ENCODE measurements at regions not wholly inside any gene's neighbourhood (a gene's known extent, or its start where the extent isn't known, plus 50 kb on each side); places are given as distances from the start of the nearest gene placed in this dataset.
"Not testable (repeated sequence)": the region's sequence is repeated elsewhere in the genome, so short reads cannot be mapped to it uniquely, and the experiment has no call there.

DNA sequence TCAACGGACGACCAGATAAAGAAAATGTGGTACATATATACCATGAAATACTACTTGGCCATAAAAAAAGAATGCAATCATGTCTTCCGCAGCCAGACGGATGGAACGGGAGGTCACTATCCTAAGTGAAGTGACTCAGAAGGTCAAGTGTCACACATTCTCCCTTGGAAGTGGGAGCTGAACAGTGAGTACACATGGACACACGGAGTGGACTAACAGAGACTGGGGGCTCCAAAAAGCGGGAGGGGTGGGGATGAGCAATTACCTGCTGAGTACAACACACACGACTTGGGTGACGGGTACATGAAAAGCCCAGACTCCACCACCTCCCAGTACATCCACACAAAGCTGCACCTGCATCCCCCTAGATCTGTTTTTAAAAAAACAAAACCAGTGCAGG, 62.5 kb upstream of the TNK2 start:
- not testable (repeated sequence) for DNase-seq

DNA sequence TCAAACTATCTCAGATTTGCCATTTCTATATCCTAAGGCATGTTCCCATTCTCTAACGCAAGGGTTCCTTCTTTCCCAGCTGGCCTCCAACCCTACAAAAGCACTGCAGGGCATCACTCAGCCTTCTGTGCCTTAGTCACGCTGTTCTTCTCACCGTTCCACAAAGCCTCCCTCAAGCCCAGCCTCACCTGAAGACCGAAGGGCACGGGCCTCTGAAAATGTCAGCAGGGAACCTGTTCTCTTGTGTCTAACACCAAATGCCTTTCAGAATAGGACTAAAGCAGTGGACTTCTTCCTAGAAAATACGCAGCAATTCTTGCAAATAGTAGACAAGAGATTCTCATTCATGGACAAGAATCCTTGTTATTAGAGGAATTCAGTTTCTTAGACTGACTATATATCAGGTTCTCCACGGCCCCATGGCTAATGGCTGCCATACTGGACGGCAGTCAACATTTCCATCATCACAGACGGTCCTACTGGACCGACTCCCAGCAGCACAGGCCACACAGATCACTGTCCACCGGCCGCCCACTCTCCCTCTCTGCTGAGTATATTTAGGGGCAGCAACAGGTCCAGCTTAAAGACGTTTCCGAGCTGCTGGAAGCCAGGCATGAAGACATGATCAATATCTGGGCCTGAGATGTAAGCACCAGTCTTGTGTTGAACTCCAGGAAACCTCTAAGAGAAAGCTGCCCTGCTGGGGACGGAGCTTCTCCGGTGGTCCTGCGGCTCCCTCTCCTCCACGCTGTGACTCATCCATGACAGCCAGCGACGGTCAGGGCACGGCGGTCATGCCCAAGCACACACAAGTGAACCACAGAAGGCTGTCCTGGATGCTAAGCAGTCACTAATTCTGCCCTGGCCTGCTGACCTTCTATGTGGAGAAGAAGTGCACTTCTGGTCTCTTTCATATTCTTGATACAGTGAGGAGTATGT, 61.8 kb upstream of the TNK2 start:
- DNase-seq = not testable (repeated sequence)

DNA sequence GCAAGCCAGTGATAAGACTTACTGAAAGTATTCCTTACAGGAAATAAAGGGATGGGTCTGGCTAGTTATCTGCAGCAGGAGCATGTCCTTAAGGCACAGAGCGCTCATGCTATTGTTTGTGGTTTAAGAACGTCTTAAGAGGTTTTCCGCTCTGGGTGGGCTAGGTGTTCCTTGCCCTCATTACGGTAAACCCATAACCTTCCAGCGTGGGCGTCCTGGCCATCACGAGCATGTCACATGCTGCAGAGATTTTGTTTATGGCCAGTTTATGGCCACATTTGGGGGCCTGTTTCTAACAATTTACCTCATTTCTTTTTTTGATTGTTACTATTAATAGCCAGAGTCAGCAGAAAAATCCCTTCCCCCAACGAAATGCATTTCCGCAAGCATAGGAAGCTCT, 61.0 kb upstream of the TNK2 start:
- DNase-seq = not testable (repeated sequence)

DNA sequence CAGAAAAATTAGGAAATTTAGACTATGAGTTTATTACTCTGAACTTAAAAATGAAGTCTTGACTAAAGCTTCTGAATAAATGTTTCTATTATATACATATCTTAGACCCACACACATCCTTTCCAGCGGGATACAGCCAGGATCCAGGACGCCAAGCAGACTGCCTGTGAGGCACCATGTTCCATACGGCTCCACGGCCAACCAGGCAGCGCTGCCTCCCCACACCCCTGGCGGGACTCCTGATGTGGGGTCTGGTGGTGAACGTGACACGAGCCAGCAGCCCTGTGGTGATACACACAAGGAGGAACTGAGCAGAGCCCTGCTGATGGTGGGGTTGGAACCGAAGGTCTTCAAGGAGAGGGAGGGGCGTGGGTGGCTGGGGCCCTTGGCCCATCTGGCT, 59.8 kb upstream of the TNK2 start:
- DNase-seq = not testable (repeated sequence)

DNA sequence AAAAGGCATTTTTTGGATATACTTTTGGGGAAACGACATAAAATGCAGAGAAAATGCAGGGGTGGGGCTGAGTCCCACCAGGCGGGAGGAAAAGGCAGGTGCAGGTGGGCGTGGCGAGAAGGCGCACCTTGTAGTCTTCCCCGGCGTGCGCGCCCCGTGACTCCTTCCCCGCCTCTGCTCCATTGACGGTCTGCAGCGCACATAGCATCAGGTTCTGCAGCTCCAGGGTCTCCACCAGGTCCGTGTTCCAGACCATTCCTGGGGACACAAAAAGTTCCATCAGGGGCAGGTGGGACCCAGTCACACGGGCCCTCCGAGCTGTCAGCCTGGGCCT, 59.0 kb upstream of the TNK2 start:
- DNase-seq = not testable (repeated sequence)

DNA sequence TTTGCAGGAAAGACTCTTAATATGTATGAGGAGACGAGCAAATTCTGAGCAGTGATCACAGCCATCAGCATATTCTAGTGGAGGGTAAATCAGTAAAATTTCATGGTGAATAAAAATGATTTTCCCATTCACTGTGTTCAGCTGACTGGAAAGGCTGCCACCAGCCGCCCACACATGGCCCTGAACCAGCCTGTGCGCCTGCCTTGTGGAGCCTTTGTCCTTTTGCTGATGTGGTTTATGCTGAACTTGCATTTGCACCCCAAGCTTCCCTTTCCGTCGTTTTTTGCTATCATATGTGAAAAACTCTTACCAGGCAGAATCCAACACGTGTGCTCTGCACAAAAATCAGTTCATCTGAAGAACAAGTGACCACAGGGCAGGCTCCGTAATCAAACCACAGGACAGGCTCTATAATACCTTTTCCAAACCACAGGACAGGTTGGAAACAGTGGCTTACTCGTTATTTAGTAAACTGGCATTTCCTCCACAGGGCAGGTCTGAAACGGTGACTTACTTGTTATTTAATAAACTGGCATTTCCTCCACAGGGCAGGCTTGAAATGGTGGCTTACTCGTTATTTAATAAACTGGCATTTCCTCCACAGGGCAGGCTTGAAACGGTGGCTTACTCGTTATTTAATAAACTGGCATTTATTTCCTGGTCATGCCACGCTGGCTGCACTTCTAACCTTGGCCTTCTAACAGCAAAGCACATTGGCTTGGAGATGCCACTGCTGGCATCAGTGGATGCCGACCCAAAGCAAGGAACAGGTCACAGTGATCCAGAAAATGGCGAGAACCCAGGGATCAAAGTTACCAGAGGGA, 58.4 kb upstream of the TNK2 start:
- DNase-seq = not testable (repeated sequence)

DNA sequence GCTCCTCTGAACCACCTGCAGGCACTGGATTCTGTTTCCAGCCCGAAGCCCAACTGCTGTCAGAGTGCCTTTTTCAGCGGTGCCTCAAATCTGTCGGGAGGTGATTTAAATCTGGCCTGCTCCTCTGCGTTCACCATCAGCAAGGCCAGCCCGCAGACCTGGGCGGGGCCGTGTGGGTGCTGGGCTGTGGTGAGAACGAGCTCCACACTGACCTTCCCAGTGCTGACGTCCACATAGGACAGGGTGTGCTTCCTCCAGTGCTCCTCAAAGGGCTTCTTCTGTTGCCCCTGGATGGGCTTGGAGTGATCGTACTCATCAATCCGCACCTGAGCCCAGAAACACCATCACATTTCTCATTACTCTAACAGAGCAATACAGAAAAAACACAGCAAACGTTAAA, 56.9 kb upstream of the TNK2 start:
- DNase-seq = not testable (repeated sequence)

DNA sequence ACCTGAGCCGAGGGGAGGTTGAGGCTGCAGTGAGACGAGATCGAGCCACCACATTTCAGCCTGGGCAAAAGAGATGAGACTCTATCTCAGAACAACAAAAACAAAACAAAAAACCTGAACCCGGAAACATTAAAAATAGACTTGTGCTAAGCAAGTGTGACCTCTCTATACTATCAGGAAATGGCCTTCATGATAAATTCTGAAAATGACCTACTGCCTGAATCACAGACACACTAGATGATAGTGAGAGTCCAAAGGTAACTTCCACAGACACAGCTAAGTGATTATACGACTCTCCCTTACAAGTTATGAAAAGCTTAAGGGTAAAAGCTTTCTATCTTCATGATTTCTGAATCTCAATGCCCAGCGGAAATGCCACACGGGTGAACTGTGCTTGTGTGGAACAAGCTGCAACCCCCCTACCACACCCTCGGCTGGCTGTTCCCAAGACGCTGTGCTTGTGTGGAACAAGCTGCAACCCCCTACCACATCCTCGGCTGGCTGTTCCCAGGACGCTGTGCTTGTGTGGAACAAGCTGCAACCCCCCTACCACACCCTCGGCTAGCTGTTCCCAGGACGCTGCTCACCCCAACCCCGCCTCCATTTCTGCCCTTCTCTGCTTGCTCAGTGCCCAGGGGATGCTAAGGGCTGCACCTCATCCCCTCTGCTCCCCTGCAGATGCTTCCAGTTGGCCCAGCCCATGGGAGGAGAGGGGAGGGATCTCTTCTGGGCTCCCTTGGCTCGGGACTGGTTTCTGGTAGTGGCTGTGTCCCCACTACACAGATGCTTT, 56.2 kb upstream of the TNK2 start:
- not testable (repeated sequence) for DNase-seq

DNA sequence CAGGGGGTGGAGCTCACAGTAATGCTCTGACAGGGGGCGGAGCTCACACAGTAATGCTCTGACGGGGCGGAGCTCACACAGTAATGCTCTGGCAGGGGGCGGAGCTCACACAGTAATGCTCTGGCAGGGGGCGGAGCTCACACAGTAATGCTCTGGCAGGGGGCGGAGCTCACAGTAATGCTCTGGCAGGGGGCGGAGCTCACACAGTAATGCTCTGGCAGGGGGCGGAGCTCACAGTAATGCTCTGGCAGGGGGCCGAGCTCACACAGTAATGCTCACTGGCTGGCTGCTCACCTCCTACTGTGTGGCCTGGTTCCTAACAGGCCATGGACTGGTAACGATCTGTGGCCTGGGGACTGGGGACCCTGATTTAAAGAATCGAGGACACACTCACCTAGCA, 53.9 kb upstream of the TNK2 start:
- not testable (repeated sequence) for DNase-seq

DNA sequence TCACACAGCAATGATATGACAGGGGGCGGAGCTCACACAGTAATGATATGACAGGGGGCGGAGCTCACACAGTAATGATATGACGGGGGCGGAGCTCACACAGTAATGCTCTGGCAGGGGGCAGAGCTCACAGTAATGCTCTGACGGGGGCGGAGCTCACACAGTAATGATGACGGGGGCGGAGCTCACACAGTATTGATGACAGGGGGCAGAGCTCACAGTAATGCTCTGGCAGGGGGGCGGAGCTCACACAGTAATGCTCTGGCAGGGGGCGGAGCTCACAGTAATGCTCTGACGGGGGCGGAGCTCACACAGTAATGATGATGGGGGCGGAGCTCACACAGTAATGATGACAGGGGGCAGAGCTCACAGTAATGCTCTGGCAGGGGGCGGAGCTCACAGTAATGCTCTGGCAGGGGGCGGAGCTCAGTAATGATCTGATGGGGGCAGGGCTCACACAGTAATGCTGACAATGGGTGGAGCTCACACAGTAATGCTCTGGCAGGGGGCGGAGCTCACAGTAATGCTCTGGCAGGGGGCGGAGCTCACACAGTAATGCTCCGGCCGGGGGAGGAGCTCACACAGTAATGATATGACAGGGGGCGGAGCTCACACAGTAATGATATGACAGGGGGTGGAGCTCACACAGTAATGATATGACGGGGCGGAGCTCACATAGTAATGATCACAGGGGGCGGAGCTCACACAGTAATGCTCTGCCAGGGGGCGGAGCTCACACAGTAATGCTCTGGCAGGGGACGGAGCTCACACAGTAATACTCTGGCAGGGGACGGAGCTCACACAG, 52.8 kb upstream of the TNK2 start:
- not testable (repeated sequence) for DNase-seq

DNA sequence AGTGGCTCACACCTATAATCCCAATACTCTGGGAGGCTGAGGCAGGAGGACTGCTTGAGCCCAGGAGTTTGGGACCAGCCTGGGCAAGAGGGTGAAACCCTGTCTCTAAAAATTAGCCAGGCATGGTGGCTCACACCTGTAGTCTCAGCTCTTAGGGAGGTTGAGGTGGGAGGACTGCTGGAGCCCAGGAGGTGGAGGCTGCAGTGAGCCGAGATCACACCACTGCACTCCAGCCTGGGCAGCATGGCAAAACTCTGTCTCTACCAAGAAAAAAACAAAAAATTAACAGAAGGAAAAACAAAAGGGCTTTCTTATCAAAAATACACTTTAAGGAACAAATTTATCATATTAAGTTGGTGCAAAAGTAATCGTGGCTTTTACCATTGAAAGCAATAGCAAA, 51.8 kb upstream of the TNK2 start:
- not testable (repeated sequence) for DNase-seq

DNA sequence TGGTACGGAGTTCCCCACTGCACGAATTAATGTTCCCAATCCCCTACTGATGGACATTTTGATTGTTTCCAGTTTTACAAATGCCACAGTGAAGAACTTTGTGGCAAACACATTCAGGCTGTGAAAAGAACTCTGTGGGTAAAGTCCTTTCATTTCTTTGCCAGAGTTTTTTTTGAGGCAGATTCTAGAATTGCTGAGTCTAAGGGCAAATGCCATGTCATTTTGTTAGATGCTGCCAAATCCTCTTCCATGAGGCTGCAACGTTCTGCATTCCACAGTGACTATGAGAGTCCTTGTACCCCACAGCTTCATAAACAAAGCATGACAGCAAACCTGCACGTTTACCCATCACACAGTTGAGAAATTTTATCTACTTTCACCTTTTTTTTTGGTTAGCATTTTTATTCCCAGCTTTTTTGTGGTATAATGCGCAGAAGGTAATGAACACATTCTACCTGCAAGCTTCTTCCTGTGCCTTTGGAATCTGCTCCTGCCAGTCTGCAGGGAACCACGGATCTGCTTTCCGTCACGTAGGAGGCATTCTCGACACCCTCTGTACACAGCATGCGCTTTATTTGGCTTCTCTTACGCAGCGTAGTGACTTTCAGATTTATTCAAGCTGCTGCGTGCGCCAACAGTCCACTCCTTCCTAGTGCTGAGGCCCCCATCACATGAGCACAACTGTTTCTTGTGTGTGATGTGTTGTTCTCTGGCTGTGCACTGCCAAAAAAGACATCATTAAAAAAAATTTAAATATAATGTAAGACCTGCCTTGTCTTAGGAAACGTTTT, 51.2 kb upstream of the TNK2 start:
- DNase-seq = not testable (repeated sequence)

DNA sequence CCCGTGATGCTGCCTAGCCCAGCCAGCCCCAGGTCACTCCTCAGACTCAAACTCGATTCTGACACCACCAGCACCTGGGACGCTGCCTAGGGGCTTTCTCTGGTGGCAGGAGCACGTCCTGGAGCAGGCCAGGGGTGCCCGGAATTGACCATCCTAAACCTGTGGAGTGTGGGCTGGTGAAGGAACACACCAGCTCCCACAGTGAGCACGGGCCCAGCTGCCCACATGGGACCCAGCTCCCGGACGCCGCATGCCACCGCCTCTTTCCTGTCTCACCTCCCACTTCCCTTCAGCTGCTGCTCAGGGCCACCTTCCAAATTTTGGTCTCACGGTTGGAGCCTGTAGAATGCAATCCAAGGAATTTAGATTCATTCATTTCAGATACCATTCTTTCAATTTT, 50.4 kb upstream of the TNK2 start:
- DNase-seq = not testable (repeated sequence)
